ENCODE measurements at regions not wholly inside any gene's neighbourhood (a gene's known extent, or its start where the extent isn't known, plus 50 kb on each side); places are given as distances from the start of the nearest gene placed in this dataset.
"Not testable (repeated sequence)": the region's sequence is repeated elsewhere in the genome, so short reads cannot be mapped to it uniquely, and the experiment has no call there.

- no peak overlapping the region for H3K4me3 ChIP-seq (ENCODE audit: low read depth, low read length)
- DNase-seq (ENCODE audit: low read depth), result no peak
Measured at GRCh38 chr1:191752342-191752741, 405.9 kb upstream of the RGS18 start.

GRCh38 chr1:191760016-191760415, 398.2 kb upstream of the RGS18 start:
- DNase-seq (ENCODE audit: low read depth), result no peak
- no peak overlapping the region for H3K4me3 ChIP-seq (ENCODE audit: low read depth, low read length)

GRCh38 chr1:191788551-191788950, 369.7 kb upstream of the RGS18 start:
- no peak overlapping the region for H3K4me3 ChIP-seq (ENCODE audit: low read depth, low read length)
- DNase-seq (ENCODE audit: low read depth), result no peak

GRCh38 chr1:191798178-191798577, 360.1 kb upstream of the RGS18 start:
- no peak for DNase-seq (ENCODE audit: low read depth)
- no peak overlapping the region for H3K4me3 ChIP-seq (ENCODE audit: low read depth, low read length)

- no peak overlapping the region for H3K4me3 ChIP-seq (ENCODE audit: low read depth, low read length)
Measured at GRCh38 chr1:191804311-191804710, 354.0 kb upstream of the RGS18 start.

GRCh38 chr1:191813593-191813992, 344.7 kb upstream of the RGS18 start:
- not testable (repeated sequence) for H3K4me3 ChIP-seq (ENCODE audit: low read depth, low read length); DNase-seq (ENCODE audit: low read depth)

More at GRCh38 chr1:191804311-191804710, 354.0 kb upstream of the RGS18 start:
- DNase-seq (ENCODE audit: low read depth), result no peak

GRCh38 chr1:191818198-191818597, 340.1 kb upstream of the RGS18 start:
- H3K4me3 ChIP-seq (ENCODE audit: low read depth, low read length), result no peak overlapping the region
- DNase-seq (ENCODE audit: low read depth), result no peak

GRCh38 chr1:191831572-191831971, 326.7 kb upstream of the RGS18 start:
- no peak for DNase-seq (ENCODE audit: low read depth)
- no peak overlapping the region for H3K4me3 ChIP-seq (ENCODE audit: low read depth, low read length)

- DNase-seq (ENCODE audit: low read depth), result peak; percentile 63
- H3K4me3 ChIP-seq (ENCODE audit: low read depth, low read length), result no peak overlapping the region
Measured at GRCh38 chr1:191839891-191840290, 318.4 kb upstream of the RGS18 start.

- DNase-seq (ENCODE audit: low read depth), result peak; percentile 61
- H3K4me3 ChIP-seq (ENCODE audit: low read depth, low read length), result no peak overlapping the region
Measured at GRCh38 chr1:191851799-191852595, 306.3 kb upstream of the RGS18 start.

GRCh38 chr1:191852907-191853306, 305.4 kb upstream of the RGS18 start:
- no peak for DNase-seq (ENCODE audit: low read depth)
- no peak overlapping the region for H3K4me3 ChIP-seq (ENCODE audit: low read depth, low read length)

- no peak for DNase-seq (ENCODE audit: low read depth)
- no peak overlapping the region for H3K4me3 ChIP-seq (ENCODE audit: low read depth, low read length)
Measured at GRCh38 chr1:191857600-191857999, 300.7 kb upstream of the RGS18 start.

- no peak overlapping the region for H3K4me3 ChIP-seq (ENCODE audit: low read depth, low read length)
Measured at GRCh38 chr1:191865479-191865878, 292.8 kb upstream of the RGS18 start.

GRCh38 chr1:191866155-191866554, 292.1 kb upstream of the RGS18 start:
- no peak overlapping the region for H3K4me3 ChIP-seq (ENCODE audit: low read depth, low read length)
- DNase-seq (ENCODE audit: low read depth), result no peak

More at GRCh38 chr1:191865479-191865878, 292.8 kb upstream of the RGS18 start:
- DNase-seq (ENCODE audit: low read depth), result no peak

GRCh38 chr1:191869790-191870312, 288.4 kb upstream of the RGS18 start:
- no peak for DNase-seq (ENCODE audit: low read depth)
- H3K4me3 ChIP-seq (ENCODE audit: low read depth, low read length), result no peak overlapping the region

GRCh38 chr1:191870490-191870889, 287.8 kb upstream of the RGS18 start:
- no peak for DNase-seq (ENCODE audit: low read depth)
- no peak overlapping the region for H3K4me3 ChIP-seq (ENCODE audit: low read depth, low read length)

- H3K4me3 ChIP-seq (ENCODE audit: low read depth, low read length), result no peak overlapping the region
- no peak for DNase-seq (ENCODE audit: low read depth)
Measured at GRCh38 chr1:191875994-191876393, 282.3 kb upstream of the RGS18 start.

GRCh38 chr1:191876631-191877030, 281.6 kb upstream of the RGS18 start:
- no peak for DNase-seq (ENCODE audit: low read depth)
- H3K4me3 ChIP-seq (ENCODE audit: low read depth, low read length), result no peak overlapping the region

- H3K4me3 ChIP-seq (ENCODE audit: low read depth, low read length), result no peak overlapping the region
Measured at GRCh38 chr1:191882870-191883269, 275.4 kb upstream of the RGS18 start.

GRCh38 chr1:191886977-191887376, 271.3 kb upstream of the RGS18 start:
- DNase-seq (ENCODE audit: low read depth), result no peak

More at GRCh38 chr1:191882870-191883269, 275.4 kb upstream of the RGS18 start:
- DNase-seq (ENCODE audit: low read depth), result no peak

GRCh38 chr1:191888996-191889622, 269.2 kb upstream of the RGS18 start:
- no peak overlapping the region for H3K4me3 ChIP-seq (ENCODE audit: low read depth, low read length)
- no peak for DNase-seq (ENCODE audit: low read depth)

More at GRCh38 chr1:191886977-191887376, 271.3 kb upstream of the RGS18 start:
- no peak overlapping the region for H3K4me3 ChIP-seq (ENCODE audit: low read depth, low read length)

Data from skeletal muscle cell (primary cell).